Fibroblast of villous mesenchyme (primary cell): ENCODE measurements at regions not wholly inside any gene's neighbourhood (a gene's known extent, or its start where the extent isn't known, plus 50 kb on each side); places are given as distances from the start of the nearest gene placed in this dataset.

Experiments
- DNase-seq: peaks from one replicate; pipeline ENCODE4 v3.0.0-alpha.2; 2010; ENCODE audit warnings: low read depth
- H3K4me3 ChIP-seq: 2 replicates; pipeline ENCODE4 v1.5.1; 2011; ENCODE audit warnings: low read depth, mild to moderate bottlenecking, low read length
- TF ChIP-seq, protein P1 (sequence below): IDR thresholded peaks from 2 replicates; pipeline ENCODE4 v1.5.1; 2012; ENCODE audit warnings: low read depth, mild to moderate bottlenecking, low read length; ENCODE audit not compliant: insufficient read depth

DNA sequence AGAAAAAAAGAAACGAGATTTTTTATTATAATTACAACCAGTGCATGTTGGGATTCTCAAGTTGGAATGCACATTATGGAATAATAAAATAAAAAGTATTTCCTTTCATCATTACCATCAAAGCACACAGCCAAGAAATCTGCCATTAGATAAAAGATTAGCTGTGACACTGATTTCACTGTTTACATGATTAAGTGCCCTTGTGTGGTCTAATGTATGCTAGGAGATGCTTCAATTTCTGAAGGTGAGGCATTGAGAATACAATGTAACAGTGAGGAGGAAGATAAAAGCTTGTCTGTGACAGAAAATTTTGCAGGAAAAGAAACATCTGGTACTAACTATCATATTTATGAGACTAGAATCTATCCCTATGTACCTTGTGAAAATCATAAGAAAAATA is 409.7 kb upstream of the PRMT6 start:
- no peak for DNase-seq
- TF ChIP-seq, protein P1, sequence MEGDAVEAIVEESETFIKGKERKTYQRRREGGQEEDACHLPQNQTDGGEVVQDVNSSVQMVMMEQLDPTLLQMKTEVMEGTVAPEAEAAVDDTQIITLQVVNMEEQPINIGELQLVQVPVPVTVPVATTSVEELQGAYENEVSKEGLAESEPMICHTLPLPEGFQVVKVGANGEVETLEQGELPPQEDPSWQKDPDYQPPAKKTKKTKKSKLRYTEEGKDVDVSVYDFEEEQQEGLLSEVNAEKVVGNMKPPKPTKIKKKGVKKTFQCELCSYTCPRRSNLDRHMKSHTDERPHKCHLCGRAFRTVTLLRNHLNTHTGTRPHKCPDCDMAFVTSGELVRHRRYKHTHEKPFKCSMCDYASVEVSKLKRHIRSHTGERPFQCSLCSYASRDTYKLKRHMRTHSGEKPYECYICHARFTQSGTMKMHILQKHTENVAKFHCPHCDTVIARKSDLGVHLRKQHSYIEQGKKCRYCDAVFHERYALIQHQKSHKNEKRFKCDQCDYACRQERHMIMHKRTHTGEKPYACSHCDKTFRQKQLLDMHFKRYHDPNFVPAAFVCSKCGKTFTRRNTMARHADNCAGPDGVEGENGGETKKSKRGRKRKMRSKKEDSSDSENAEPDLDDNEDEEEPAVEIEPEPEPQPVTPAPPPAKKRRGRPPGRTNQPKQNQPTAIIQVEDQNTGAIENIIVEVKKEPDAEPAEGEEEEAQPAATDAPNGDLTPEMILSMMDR: no peak
- no peak overlapping the region for H3K4me3 ChIP-seq

DNA sequence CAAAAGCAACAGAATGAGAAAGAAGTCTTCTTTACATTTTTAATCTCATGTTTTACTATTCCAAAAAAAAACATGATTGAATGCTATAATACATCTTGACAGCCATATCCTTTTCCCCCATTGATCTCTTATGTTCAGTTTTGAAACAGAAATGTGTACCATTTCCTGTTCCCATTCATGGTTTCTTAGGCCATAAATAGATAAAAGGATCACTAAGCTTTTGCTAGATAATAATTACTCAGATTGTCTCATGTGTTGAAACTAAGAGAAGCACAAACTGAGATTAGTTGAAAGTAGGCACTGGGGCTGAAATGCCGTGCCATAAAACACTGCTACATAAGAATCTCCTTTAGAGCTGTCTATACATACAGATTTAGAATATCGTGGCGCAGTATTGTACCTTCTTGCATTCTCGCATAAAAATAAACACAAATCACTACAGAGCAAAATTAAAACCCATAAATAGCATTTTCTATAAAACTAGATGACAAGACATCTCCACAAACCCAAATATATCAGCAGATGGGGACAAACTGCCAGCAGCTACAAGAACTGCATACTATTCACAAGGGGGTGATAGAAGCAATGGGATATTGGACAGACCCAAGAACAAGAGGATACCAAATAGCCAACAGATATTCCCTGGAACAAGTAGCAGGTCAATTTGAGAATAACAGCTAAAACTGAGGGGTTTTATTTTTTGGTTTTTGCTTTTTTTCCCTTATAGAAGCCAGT is 405.3 kb upstream of the PRMT6 start:
- TF ChIP-seq, protein P1: no peak
- H3K4me3 ChIP-seq: no peak overlapping the region
- DNase-seq: no peak

DNA sequence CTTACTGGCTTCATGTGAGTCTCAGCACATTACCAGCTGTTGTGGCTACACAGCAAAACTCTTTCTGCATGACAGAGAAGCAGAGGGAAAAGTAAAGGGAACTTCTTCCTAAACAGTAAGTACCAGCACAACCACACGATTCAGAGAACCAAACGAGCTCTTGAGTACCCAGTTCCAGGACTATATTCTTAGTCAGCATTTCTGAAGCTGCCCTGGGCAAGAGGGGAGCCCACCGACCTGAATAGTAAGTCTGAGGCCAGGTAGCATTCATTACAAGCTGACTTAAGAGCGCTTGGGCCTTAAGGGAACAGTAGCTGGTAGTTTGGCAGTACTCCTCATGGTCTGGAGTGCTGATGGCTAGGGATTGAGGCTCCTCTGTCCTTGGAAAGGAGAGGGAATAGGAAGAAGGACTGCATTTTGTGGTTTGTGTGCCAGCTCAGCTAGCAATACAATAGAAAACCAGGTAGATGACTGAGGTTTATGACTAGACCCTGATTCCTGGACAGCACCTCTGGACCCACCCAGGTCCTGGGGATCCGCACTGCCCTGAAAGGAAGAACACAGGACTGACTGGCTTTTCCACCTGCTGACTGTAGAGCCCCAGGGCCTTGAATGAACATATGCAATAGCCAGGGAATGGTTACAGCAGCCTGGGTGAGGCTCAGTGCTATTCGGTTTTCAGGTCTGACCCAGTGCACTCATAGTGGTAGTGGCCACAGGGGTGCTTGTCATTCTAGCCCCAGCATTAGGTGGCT is 396.8 kb upstream of the PRMT6 start:
- DNase-seq: no peak
- H3K4me3 ChIP-seq: no peak overlapping the region
- TF ChIP-seq, protein P1: no peak

DNA sequence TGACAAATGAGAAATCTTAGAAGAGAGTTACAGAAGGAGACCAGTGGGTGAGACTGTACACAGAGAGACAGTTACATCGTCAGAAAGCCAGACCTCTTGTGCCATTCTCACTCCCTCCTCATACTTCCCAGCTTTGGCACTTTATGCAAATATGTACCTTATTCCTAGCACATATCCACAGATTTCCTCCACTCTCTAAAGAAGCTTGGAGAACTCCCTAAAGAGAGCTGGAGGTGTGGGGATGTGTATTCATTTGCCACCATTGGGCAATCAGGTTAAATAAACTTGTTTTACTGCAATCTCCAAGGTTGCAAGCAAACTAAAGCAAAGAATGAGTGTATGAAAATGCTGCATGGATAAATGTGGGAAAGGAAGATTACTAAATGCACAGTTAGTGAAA is 380.9 kb upstream of the PRMT6 start:
- TF ChIP-seq, protein P1: no peak
- H3K4me3 ChIP-seq: no peak overlapping the region
- no peak for DNase-seq

DNA sequence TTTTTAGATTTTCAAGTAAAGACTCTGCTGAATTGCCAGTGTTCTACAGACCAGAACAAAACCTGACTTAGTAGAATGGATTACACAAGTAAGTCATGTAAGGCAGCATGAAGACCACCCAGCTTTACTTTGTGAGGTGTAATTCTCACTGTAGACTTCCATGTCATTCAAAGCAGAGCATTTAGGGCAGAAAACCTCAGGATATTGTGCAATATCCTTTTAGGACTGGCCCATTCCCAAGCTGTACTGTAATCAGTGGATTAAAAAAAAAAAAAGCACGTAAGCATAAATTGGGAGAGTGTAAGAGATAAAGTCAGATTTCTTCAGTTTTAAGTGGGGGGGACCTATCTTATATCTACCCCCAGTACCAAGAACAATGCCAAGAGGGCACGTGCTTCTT is 380.5 kb upstream of the PRMT6 start:
- TF ChIP-seq, protein P1: no peak
- H3K4me3 ChIP-seq: no peak overlapping the region
- DNase-seq: peak; percentile 3

DNA sequence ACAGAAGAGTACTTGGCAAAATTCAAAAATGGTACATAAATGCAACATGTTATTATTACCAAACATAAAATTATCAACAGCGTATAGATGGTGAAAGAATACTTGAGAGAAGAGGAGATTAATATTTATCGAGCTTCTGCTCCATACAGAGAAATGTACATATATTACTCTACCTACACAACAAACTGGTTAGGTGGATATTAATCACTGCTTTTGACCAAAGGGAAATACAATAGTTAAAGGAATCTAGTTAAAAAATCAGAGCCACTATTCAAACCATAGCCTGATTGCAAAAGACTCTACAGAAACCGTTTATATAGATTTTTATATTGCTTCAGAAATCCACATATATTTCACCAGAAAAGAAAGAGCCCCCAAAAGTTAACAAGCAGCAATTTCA is 379.3 kb upstream of the PRMT6 start:
- TF ChIP-seq, protein P1: no peak
- DNase-seq: no peak
- H3K4me3 ChIP-seq: no peak overlapping the region
